CD1c-positive myeloid dendritic cell (primary cell): ENCODE measurements at regions not wholly inside any gene's neighbourhood (a gene's known extent, or its start where the extent isn't known, plus 50 kb on each side); places are given as distances from the start of the nearest gene placed in this dataset.

Experiments
- DNase-seq: peaks from one replicate; pipeline ENCODE4 v3.0.0-alpha.2; 2016; ENCODE audit errors: extremely low spot score

GRCh38 chr9:7946458-7946857, 146.9 kb upstream of the DMAC1 start:
- DNase-seq: no peak

- no peak for DNase-seq
Measured at GRCh38 chr9:7944572-7944971, 145.0 kb upstream of the DMAC1 start.

- no peak for DNase-seq
Measured at GRCh38 chr9:7937761-7938491, 138.3 kb upstream of the DMAC1 start.

- DNase-seq: no peak
Measured at GRCh38 chr9:7936996-7937395, 137.4 kb upstream of the DMAC1 start.

DNA sequence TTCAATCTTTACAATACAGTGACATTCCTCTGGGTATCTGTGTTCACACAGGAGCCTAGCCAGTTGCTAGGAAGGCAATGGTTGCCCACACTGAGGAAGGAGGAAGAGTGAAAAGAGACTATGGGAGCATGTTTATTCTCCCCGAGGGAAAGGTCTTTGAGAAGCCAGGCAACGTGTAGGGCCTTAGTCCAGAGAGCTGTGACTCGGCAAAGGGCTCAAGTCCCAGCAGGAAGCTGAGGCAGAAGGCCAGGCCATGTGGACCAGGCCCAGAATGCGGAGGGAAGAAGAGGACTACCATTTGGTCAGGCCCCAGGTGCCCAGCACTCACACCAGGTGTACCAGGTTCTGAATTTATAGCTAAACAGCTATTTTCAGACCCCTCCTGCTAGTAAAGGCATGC, 136.6 kb upstream of the DMAC1 start:
- DNase-seq: no peak

- DNase-seq: peak; percentile 40
Measured at GRCh38 chr9:7935681-7936080, 136.1 kb upstream of the DMAC1 start.

- no peak for DNase-seq
Measured at GRCh38 chr9:7932767-7933166, 133.2 kb upstream of the DMAC1 start.

DNA sequence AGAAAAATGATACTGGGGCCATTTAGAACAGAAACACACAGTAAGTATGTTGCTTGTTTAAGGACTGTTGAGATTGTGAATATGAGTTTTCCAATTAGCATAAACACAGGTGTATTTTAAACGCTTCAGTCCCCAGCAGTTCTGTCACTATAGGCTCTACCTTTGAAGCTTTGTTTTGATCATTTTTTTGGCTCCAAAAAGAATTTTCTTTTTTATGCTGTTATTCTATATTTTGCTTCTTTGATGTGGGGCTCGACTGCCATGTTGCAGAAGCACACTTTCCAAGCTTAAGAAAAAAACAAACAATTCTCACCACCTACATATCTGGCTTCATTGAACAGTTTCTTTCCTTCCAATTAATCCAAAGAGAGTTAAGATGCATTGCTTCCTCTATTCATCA, 131.0 kb upstream of the DMAC1 start:
- DNase-seq: no peak

DNA sequence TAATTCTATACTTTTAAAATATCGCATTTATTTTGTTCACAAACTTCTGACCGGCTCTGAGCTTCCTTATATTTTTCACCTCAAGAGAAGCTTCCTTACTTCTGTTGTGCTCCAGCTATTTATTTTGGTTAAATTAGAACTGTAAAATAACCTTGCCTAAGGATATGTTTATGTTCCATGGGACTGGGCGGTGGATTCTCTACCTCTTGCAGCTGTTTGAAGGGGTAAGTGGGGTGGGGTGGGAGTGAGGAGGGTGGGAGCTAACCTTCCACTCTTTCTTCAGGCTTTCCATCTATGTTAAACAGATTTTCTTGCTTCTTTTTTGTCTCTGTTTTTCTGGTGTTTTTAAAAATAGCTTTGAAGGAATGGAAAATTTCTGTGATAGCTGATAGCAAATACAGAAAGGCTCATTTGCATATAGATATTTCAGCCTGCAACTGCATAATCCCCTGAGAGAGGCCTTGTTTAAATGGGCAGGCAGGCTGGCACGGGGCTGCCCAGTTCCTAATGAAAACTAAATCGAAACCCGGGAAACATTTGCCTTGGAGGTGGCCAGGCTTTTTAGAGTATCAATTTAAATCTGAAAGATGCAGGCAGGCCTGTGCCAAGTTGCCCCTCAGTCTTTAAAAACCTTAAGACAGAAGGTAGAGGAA, 122.1 kb upstream of the DMAC1 start:
- DNase-seq: no peak

- DNase-seq: no peak
Measured at GRCh38 chr9:7912037-7912535, 112.5 kb upstream of the DMAC1 start.

DNA sequence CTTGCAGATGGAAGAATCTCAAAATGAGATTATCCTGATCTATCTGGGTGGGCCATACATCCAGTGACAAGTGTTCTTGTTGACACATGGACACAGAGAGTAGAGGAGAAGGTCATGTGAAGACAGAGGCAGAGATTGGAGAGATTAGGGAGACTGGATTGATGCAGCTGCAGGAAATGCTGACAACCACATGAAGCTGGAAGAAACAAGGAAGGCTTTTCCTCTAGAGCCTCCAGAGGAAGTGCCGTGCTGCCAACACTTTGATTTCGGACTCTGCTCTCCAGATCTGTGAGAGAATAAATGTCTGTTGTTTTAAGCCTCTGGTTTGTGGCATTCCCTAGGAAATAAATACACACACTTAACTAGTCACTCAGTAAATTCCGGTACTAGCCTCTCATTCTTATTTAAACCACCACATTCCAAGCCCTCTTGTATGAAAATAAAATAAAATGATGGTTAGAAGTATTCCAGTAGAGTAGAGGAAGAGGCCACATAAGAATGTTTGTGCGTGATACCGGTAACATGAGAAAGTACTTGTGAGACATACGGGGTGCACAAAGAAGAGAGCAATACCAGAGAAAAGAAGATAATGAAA, 110.9 kb upstream of the DMAC1 start:
- no peak for DNase-seq

DNA sequence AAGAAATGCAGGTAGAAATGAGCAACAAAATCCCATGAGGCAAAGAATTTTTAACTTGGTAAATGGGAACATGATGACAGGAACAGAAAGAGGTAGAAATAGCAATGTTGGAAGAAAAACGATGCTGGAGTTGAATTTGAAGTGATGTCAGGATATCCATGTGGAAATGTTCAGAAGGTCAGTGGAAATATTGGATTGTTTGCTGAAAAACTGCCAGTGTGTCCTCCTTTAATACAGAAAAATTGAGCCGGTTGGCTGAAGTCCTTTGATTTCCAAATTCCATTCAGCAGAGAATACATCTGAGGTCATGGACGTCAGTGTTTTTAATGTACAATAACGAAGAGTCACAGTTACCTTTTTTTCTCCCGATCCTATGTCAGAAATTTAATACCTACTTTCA, 110.0 kb upstream of the DMAC1 start:
- DNase-seq: no peak

GRCh38 chr9:7907551-7908337, 108.2 kb upstream of the DMAC1 start:
- DNase-seq: no peak

DNA sequence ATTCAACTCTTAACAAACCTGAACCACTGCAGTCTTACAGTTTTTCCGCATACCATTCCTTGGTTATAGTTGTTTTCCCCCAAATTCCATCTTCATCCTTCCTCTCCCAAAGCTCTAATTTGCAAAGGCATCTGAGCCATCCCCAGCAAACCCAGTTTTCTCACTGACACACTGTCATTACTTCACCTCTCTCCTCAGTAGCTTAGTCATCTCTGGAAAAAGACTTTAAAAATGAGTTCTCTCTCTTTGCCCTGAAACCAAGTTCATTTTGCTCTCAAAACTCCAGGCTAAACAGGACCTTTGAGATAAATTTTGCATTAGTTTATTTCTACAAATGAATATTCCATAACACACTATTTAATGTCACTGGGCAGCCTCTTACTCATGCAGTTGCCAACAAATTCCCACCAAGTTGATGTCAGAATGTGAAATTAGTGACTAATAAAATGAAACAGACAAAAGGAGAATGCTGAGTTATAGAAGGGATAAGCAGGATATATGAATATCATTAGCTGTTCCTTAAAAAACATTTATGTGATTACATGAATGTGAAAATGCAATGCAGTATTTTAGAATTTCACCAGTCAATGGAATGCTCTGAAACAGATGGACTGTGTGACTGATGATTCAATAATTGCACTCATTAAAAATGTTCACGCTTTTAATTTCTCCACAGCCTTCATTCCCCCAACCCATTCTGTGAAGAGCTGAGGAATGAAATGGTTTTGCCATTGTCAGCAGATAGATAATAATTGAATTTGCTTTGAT, 107.4 kb upstream of the DMAC1 start:
- DNase-seq: no peak

DNA sequence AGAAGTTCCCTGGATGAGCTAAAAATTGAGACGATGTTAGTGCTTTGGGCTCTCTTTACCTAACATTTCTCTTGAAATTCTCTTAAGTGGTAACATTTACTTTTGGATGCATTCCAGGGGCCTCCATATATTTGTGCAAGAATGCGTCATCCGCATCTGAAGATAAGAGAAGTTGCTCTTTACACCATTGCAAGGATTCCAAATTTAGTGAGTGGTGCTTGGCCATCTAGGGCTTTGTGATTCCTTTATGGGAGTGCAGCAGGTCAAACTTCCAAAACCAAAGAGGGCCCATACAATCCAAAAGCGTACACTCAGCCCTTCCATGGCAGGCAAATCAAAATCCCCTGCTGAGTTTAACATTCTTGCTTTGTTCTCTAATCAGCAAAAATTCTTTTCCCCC, 102.0 kb upstream of the DMAC1 start:
- DNase-seq: no peak

DNA sequence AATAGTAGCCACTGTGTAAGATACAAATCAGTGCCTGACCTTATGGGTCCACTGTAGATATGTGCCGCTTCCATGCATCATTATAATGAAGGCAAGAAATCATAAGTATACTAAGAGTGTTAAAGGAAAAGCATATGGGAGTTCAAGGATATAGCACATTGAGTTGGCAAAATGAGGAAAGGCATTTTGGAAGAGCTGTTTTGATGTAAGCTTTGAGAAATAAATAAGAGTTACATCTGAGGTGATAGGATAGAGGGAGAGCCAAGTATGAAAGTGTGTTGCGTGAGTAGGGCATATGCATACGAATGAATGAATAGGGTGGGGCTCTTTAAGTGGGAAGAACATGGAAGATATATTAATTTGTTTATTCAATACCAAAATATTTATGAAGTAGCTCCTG, 101.0 kb upstream of the DMAC1 start:
- DNase-seq: no peak

DNA sequence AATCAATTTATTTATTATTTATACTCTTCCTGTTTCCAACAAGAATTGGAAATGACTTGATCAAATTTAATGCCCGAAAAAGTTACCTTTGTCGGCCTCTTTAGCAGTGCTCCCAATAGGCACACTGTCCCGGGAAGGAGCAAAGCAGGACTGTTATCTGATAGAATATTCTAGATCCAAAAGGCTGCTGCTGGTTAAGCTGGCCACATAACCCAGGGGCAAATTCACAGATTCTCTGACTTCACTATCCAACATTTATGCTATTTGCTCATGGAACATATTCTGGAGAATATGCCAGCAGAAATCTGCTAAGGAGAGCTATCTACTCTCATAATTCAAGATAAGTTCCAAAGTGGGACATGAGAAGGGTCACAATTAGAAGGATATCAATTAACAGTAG, 100.2 kb upstream of the DMAC1 start:
- no peak for DNase-seq

- no peak for DNase-seq
Measured at GRCh38 chr9:7894231-7894630, 94.7 kb upstream of the DMAC1 start.

DNA sequence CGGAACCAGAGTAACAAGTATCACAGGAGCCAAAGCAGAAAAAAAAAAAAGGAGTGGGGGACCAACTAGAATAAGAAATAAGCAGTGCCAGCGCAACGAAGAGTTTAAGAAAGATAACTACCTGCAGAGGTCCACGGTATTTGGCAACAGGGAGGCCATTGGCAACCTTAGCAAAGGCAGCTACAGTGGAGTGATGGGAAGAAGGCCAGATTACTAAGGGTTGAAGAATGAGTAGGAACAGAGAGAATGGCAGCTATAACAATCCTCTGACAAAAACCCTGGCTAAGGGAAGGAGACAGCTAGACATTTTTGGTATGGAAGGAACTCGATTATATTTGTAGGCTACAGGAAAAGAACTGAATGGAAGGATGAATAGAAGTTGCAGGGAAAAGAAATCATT, 93.4 kb upstream of the DMAC1 start:
- no peak for DNase-seq

- no peak for DNase-seq
Measured at GRCh38 chr9:7879551-7880245, 80.1 kb upstream of the DMAC1 start.
